ENCODE measurements at regions not wholly inside any gene's neighbourhood (a gene's known extent, or its start where the extent isn't known, plus 50 kb on each side); places are given as distances from the start of the nearest gene placed in this dataset.

DNA sequence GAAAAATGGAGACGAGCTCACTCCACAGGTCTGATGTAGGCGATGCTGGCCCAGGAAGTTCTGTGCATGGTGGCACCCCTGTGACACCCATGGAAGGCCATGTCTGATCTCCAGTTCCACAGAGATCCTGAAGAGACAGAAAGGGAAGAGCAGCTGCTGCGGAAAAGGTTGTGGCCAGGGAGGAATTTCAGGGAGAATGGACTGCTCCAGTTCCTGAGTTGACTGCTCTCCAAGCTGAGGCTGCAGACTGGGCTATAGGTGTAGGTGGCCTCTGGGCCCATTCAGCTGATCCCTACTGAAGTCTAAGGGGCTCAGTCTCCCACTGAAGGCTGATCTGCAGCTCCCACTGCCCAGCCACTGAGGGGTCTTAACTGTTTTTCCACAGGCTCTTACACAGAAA lies 89.2 kb downstream of the ETS2 start:
- no peak for DNase-seq (ENCODE audit: low spot score)
- TF ChIP-seq CTCF (IDR thresholded peaks at IDR 0.05; ENCODE audit: extremely low read depth, missing control alignments) = no peak

GRCh38 chr21:38888991-38889561 lies 83.3 kb downstream of the ETS2 start:
- no peak for TF ChIP-seq CTCF (IDR thresholded peaks at IDR 0.05; ENCODE audit: extremely low read depth, missing control alignments)
- no peak for DNase-seq (ENCODE audit: low spot score)

DNA sequence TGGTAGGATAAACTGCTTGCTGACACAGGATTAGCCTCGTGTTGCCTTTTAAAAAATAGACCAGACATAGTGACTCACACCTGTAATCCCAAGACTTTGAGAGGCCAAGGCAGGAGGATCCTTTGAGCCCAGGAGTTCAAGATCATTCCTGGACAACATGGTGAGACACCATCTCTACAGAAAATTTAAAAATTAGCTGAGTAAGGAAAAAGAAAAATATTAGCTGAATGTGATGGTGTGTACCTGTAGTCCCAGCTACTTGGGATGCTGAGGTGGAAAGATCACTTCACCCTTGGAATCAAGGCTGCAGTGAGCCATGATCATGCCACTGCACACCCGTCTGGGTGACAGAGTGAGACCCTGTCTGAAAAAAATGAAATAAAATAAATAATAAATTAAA lies 82.0 kb downstream of the ETS2 start:
- DNase-seq (ENCODE audit: low spot score) = no peak
- TF ChIP-seq CTCF (IDR thresholded peaks at IDR 0.05; ENCODE audit: extremely low read depth, missing control alignments) = no peak

GRCh38 chr21:38887062-38887686 lies 81.4 kb downstream of the ETS2 start:
- no peak for TF ChIP-seq CTCF (IDR thresholded peaks at IDR 0.05; ENCODE audit: extremely low read depth, missing control alignments)

GRCh38 chr21:38885909-38886308 lies 80.2 kb downstream of the ETS2 start:
- no peak for TF ChIP-seq CTCF (IDR thresholded peaks at IDR 0.05; ENCODE audit: extremely low read depth, missing control alignments)
- DNase-seq (ENCODE audit: low spot score) = no peak

More at GRCh38 chr21:38887062-38887686, 81.4 kb downstream of the ETS2 start:
- no peak for DNase-seq (ENCODE audit: low spot score)

GRCh38 chr21:38884440-38884839 lies 78.7 kb downstream of the ETS2 start:
- no peak for DNase-seq (ENCODE audit: low spot score)
- no peak for TF ChIP-seq CTCF (IDR thresholded peaks at IDR 0.05; ENCODE audit: extremely low read depth, missing control alignments)

DNA sequence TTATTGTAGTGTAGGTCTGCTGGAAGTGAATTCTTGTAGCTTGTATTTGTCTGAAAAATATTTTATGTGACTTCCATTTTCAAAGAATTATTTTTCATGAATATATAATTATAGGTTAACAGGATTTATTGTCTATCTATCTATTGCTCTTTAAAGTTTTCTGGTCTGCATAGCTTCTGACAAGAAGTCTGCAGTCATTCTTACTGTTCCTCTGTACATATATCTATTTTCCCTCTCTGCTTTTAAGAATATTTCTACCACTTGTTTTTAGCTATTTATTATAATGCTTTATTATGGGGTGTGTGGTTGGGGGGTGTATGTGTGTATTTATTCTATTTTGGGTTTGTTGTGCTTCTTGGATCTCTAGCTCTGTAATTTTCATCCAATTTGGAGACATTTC lies 77.4 kb downstream of the ETS2 start:
- DNase-seq (ENCODE audit: low spot score) = no peak
- no peak for TF ChIP-seq CTCF (IDR thresholded peaks at IDR 0.05; ENCODE audit: extremely low read depth, missing control alignments)
